Lower leg skin (tissue), 3 donors: ENCODE measurements at regions not wholly inside any gene's neighbourhood (a gene's known extent, or its start where the extent isn't known, plus 50 kb on each side); places are given as distances from the start of the nearest gene placed in this dataset.

ENCODE experiments used
- CTCF ChIP-seq, 3 donors: fragments of 450-650 bp; IDR thresholded peaks; one replicate each; pipeline ENCODE4 v1.5.1; 2016; ENCODE audit warnings: antibody characterized with exemption in 3 of 3, mild to moderate bottlenecking in 3 of 3, moderate library complexity in 2 of 3
- POLR2A ChIP-seq, 2 donors: fragments of 450-650 bp; IDR thresholded peaks; one replicate each; pipeline ENCODE4 v1.6.1; 2016 to 2017; ENCODE audit warnings: antibody characterized with exemption in 2 of 2, mild to moderate bottlenecking in 1 of 2, moderate library complexity in 1 of 2

DNA sequence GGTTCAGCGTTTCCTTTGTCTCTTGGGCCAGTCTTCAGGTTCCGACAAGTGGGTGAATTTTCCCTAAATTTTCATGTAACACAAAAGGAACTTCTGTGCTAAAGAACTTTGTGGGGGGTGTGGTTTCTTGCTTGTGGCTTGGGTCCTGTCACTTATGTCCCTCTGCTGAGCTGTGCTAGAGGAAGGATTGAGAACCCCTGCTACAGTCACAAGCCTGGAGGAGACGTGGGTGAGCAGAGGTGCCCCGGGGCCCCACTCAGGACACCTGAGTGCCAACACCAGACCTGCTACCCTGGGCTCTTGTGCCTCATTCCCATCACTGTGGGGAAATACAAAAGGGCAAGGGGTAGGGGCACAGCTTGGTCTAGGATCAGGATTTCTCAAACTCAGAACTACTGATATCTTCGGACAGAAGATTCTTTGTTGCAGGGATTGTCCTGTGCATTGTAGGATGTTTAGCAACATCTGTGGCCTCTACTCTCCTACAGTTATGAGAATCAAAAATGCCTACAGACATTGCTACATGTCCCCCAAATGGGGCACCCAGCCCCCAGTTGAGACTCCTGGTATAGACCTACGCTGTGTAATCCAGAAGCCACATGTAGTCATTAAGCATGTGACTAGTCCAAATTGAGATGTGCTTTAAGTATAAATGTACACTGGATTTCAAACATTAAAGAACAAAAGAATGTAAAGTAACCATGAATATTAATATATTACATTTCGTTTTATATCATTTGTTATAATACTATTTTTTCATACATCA is 128.7 kb downstream of the LY86 start:
- TF ChIP-seq CTCF (IDR thresholded peaks at IDR 0.05), result no peak
- no peak for TF ChIP-seq POLR2A (IDR thresholded peaks at IDR 0.05)
